ENCODE measurements at regions not wholly inside any gene's neighbourhood (a gene's known extent, or its start where the extent isn't known, plus 50 kb on each side); places are given as distances from the start of the nearest gene placed in this dataset.

DNA sequence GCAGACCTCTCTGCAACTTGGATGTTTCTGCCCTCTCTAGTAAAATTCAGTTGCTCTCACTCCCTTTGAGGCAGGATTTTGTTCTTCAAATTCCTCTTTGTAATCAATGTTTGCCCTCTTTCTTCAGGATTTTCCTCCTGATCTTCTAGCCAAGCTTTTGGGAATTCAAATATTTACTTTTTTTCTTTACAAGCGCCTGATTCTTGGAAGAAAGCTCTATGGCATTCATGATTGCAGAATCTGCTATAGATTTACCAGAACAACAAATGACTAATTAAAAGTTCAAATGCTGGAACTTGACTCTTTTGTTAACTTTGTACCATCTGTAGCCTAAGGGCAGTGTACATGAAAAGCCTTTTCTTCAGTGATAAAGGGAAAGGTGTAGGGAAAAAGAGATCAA, 63.7 kb upstream of the SHISA6 start:
- Histone ChIP-seq H2BK5ac (ENCODE audit: insufficient read length, low read length) (no peak overlapping the region), H3K18ac (ENCODE audit: insufficient read length, low read depth, low read length) (no peak overlapping the region), H2BK12ac (ENCODE audit: insufficient read length, low read depth, low read length) (no peak overlapping the region), H4K91ac (ENCODE audit: insufficient read length, low read depth, low read length) (no peak overlapping the region), H3K56ac (ENCODE audit: insufficient read length, low read depth, low read length) (no peak overlapping the region), H3K27ac (ENCODE audit: insufficient read length, low read depth, low read length) (no peak overlapping the region), H4K5ac (ENCODE audit: insufficient read length, low read depth, low read length) (no peak overlapping the region), H3K14ac (ENCODE audit: insufficient read depth, low read length) (no peak overlapping the region), H3K9ac (ENCODE audit: extremely low read depth, insufficient read length, low read length) (no peak overlapping the region), H3K23me2 (ENCODE audit: insufficient read length, low read depth, low read length, poor library complexity, severe bottlenecking) (no peaks in the 10 kb centered on the region), H3K27me3 (ENCODE audit: insufficient read depth, low read length) (no peaks in the 10 kb centered on the region), H2AK5ac (ENCODE audit: insufficient read length, low read length) (no peak overlapping the region), H2BK15ac (ENCODE audit: low read depth, low read length) (no peak overlapping the region), H3K79me2 (ENCODE audit: insufficient read depth, low read length) (no peaks in the 10 kb centered on the region), H2AFZ (ENCODE audit: low read length) (no peak overlapping the region), H3K4ac (ENCODE audit: low read depth, low read length) (no peak overlapping the region), H4K8ac (replicated peaks; ENCODE audit: insufficient read length, low read depth, low read length) (no peak overlapping the region), H3K79me1 (ENCODE audit: insufficient read depth, low read depth, low read length, poor library complexity, severe bottlenecking) (no peaks in the 10 kb centered on the region), H3T11ph (ENCODE audit: low read length) (no peak overlapping the region), H2BK20ac (ENCODE audit: low read depth, low read length, poor library complexity, severe bottlenecking) (no peak overlapping the region), H3K9me3 (ENCODE audit: control insufficient read depth, low read depth, low read length) (no peaks in the 10 kb centered on the region), H3K4me2 (ENCODE audit: insufficient read depth, insufficient read length, low read length) (no peak overlapping the region), H3K23ac (ENCODE audit: insufficient read length, low read depth, low read length) (no peak overlapping the region), H4K20me1 (ENCODE audit: control insufficient read depth, insufficient read depth, insufficient read length) (no peaks in the 10 kb centered on the region), H3K4me1 (ENCODE audit: insufficient read depth, low read length) (no peaks in the 10 kb centered on the region), H2BK120ac (ENCODE audit: low read depth, low read length, poor library complexity, severe bottlenecking) (no peak overlapping the region)
- peaks cover 0 to 3% of the 10 kb centered on the region in 2 experiments; a peak in 1 of 5 replicates for H3K9me3 Mint-ChIP-seq
- no peak for TF ChIP-seq CTCF (conservative IDR thresholded peaks at IDR 0.05)
- H3K27me3 Mint-ChIP-seq (ENCODE audit: low read depth) = peaks cover 5% of the 10 kb centered on the region
- WGBS (ENCODE audit: extremely low coverage, insufficient read length, low lambda C conversion rate) = no CpG with 5 or more reads among the region's 1 CpG
- H3K36me3 Mint-ChIP-seq (ENCODE audit: insufficient read depth in 1 of 3, low read depth in 3 of 3) = no peaks in the 10 kb centered on the region; a peak in 1 of 7 replicates
- no peak for DNase-seq
- H3K27ac Mint-ChIP-seq = no peak overlapping the region
- H3K4me3 Mint-ChIP-seq = no peak overlapping the region
- peaks cover 10 to 12% of the 10 kb centered on the region in 2 experiments for H3K4me1 Mint-ChIP-seq
